ENCODE measurements at regions not wholly inside any gene's neighbourhood (a gene's known extent, or its start where the extent isn't known, plus 50 kb on each side); places are given as distances from the start of the nearest gene placed in this dataset.
"Not testable (repeated sequence)": the region's sequence is repeated elsewhere in the genome, so short reads cannot be mapped to it uniquely, and the experiment has no call there.

- not testable (repeated sequence) for DNase-seq (ENCODE audit: low read depth in 3 of 3)
Observed at GRCh38 chr1:83400173-83400572, 598.8 kb downstream of the TTLL7 start.

GRCh38 chr1:83398125-83398524 lies 600.8 kb downstream of the TTLL7 start:
- not testable (repeated sequence) for DNase-seq (ENCODE audit: low read depth in 3 of 3)

GRCh38 chr1:83395130-83395529 lies 603.8 kb downstream of the TTLL7 start:
- DNase-seq (ENCODE audit: low read depth in 3 of 3): not testable (repeated sequence)

GRCh38 chr1:83386946-83387345 lies 612.0 kb downstream of the TTLL7 start:
- DNase-seq (ENCODE audit: low read depth in 3 of 3): not testable (repeated sequence)

GRCh38 chr1:83383107-83383506 lies 615.8 kb downstream of the TTLL7 start:
- not testable (repeated sequence) for DNase-seq (ENCODE audit: low read depth in 3 of 3)

- not testable (repeated sequence) for DNase-seq (ENCODE audit: low read depth in 3 of 3)
Observed at GRCh38 chr1:83373018-83373417, 625.9 kb downstream of the TTLL7 start.

GRCh38 chr1:83369853-83370252 lies 629.1 kb downstream of the TTLL7 start:
- DNase-seq (ENCODE audit: low read depth in 3 of 3): not testable (repeated sequence)

- DNase-seq (ENCODE audit: low read depth in 3 of 3): not testable (repeated sequence)
Observed at GRCh38 chr1:83365320-83365719, 633.6 kb downstream of the TTLL7 start.

GRCh38 chr1:83345375-83345774 lies 653.6 kb downstream of the TTLL7 start:
- not testable (repeated sequence) for DNase-seq (ENCODE audit: low read depth in 3 of 3)

GRCh38 chr1:83343767-83344166 lies 655.2 kb downstream of the TTLL7 start:
- not testable (repeated sequence) for DNase-seq (ENCODE audit: low read depth in 3 of 3)

- DNase-seq (ENCODE audit: low read depth in 3 of 3): not testable (repeated sequence)
Observed at GRCh38 chr1:83342995-83343394, 655.9 kb downstream of the TTLL7 start.

- DNase-seq (ENCODE audit: low read depth in 3 of 3): not testable (repeated sequence)
Observed at GRCh38 chr1:83332308-83332707, 666.6 kb downstream of the TTLL7 start.

GRCh38 chr1:83318366-83318765 lies 680.6 kb downstream of the TTLL7 start:
- no peak for DNase-seq (ENCODE audit: low read depth in 3 of 3)

GRCh38 chr1:83315446-83315845 lies 683.5 kb downstream of the TTLL7 start:
- DNase-seq (ENCODE audit: low read depth in 3 of 3): not testable (repeated sequence)

GRCh38 chr1:83310161-83310560 lies 688.8 kb downstream of the TTLL7 start:
- DNase-seq (ENCODE audit: low read depth in 3 of 3): not testable (repeated sequence)

GRCh38 chr1:83309035-83309434 lies 689.9 kb downstream of the TTLL7 start:
- DNase-seq (ENCODE audit: low read depth in 3 of 3): not testable (repeated sequence)

GRCh38 chr1:83306811-83307210 lies 692.1 kb downstream of the TTLL7 start:
- DNase-seq (ENCODE audit: low read depth in 3 of 3): not testable (repeated sequence)

GRCh38 chr1:83295594-83295993 lies 703.3 kb downstream of the TTLL7 start:
- DNase-seq (ENCODE audit: low read depth in 3 of 3): not testable (repeated sequence)

GRCh38 chr1:83287391-83287790 lies 711.5 kb downstream of the TTLL7 start:
- DNase-seq (ENCODE audit: low read depth in 3 of 3): not testable (repeated sequence)

GRCh38 chr1:83274656-83275055 lies 724.3 kb downstream of the TTLL7 start:
- not testable (repeated sequence) for DNase-seq (ENCODE audit: low read depth in 3 of 3)

- not testable (repeated sequence) for DNase-seq (ENCODE audit: low read depth in 3 of 3)
Observed at GRCh38 chr1:83272484-83272883, 726.4 kb downstream of the TTLL7 start.

GRCh38 chr1:83271834-83272233 lies 727.1 kb downstream of the TTLL7 start:
- DNase-seq (ENCODE audit: low read depth in 3 of 3): not testable (repeated sequence)

- not testable (repeated sequence) for DNase-seq (ENCODE audit: low read depth in 3 of 3)
Observed at GRCh38 chr1:83270801-83271200, 728.1 kb downstream of the TTLL7 start.

GRCh38 chr1:83263808-83264207 lies 735.1 kb downstream of the TTLL7 start:
- not testable (repeated sequence) for DNase-seq (ENCODE audit: low read depth in 3 of 3)
